LNCAP (cell line): ENCODE measurements at regions not wholly inside any gene's neighbourhood (a gene's known extent, or its start where the extent isn't known, plus 50 kb on each side); places are given as distances from the start of the nearest gene placed in this dataset.

Source experiments
- TF ChIP-seq, protein P1 (sequence below): fragments of 450-650 bp; IDR thresholded peaks from 2 replicates; pipeline ENCODE4 v1.5.1; 2017; ENCODE audit warnings: mild to moderate bottlenecking

DNA sequence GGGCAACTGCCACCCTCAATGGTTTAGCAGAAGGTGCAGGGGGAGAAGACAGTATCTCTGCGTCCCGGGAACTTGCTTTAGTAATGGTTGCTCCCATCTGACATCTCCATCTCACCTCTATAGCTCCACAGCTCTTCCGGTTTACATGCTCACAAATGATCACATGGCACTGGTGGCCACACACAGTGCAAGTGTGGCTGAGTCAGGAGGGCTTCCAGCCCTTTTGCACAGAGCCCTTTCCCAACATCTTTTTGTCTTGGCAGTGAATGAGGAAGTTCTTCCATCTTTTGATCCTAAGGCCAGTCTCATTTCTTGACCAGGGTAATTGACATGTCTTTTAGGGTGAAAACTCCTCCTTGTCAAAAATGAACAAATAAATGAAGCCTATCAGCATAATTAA is 347.7 kb downstream of the LPIN1 start:
- TF ChIP-seq, protein P1, sequence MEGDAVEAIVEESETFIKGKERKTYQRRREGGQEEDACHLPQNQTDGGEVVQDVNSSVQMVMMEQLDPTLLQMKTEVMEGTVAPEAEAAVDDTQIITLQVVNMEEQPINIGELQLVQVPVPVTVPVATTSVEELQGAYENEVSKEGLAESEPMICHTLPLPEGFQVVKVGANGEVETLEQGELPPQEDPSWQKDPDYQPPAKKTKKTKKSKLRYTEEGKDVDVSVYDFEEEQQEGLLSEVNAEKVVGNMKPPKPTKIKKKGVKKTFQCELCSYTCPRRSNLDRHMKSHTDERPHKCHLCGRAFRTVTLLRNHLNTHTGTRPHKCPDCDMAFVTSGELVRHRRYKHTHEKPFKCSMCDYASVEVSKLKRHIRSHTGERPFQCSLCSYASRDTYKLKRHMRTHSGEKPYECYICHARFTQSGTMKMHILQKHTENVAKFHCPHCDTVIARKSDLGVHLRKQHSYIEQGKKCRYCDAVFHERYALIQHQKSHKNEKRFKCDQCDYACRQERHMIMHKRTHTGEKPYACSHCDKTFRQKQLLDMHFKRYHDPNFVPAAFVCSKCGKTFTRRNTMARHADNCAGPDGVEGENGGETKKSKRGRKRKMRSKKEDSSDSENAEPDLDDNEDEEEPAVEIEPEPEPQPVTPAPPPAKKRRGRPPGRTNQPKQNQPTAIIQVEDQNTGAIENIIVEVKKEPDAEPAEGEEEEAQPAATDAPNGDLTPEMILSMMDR = no peak

DNA sequence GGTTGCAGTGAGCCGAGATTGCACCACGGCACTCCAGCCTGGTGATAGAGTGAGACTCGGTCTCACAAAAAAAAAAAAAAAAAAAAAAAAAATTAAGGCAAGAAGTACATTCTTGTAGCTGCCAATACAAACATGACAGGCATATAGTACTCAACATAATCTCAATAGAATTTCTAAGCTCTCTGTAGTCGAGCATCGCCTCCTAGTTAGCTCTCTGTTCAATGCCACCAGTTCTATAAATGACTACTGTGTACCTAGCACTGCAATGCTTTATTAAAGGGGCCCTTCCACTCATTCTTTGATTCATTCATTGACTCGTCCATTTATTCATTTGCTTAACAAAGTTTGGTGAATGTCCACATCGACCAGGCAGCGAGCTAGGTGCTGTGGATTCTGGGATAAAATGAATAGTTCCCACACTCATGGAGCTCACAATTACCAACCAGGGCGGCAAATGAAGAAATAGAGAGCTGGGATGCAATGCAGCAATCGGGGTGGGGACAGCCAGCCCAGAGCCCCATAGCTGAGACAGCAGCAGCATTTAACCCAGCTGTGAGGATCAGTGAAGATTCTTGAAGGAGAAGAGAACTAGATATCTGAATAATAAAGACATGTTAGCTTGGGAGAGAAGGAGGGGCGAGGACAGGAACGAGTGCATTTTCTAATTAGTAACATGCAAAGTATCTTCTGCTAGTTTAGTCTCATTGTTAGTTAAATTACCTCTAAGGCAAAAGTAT is 349.8 kb downstream of the LPIN1 start:
- TF ChIP-seq, protein P1 = no peak

DNA sequence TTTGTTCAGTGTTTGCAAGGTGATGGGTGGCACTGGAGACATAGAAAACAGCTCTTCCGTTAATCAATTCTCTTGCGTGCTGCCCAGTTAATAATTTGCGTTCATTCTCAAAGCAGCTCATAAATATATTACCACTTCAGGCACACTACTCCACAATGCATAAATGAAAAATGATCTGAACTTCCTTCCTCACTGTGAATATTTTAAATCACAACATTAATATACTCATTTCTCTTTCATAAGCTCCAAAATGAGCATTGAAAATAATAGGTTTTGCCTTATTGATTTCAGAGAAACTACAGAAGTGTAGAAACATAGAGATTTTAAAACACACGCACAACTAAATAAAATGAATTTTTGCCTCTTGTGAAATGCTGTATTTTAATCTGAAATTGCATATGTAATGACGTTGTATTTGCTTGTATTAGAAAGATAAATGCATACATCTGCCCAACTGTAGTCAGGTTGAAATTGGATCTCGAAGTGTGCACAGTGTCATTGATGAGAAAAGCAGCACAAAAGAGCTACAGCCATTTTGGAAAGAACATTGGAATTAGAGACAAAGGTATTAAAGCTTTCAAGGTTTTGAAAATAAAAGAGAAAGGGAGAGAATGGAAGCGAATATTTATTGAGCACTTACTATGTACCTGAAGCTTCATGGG is 350.5 kb downstream of the LPIN1 start:
- TF ChIP-seq, protein P1 = no peak

DNA sequence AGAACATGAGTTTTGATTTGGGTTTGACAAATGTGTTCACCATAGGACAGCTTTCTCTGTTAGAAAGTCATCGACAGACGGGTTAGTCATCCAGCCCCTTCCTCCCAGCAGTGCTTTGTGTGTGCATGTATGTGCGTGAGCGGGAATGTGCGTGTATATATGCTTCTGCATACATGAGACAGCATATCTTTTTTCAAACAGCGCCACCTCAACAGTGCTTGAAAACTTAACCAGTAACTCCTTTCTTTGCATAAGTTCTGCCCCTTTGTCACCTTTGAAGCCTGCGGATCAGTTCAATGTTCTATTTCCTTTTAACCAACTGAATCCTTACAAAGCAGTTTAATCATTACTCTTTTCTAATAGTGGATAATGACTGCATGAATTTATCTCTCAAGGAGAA is 351.4 kb downstream of the LPIN1 start:
- TF ChIP-seq, protein P1 = no peak

DNA sequence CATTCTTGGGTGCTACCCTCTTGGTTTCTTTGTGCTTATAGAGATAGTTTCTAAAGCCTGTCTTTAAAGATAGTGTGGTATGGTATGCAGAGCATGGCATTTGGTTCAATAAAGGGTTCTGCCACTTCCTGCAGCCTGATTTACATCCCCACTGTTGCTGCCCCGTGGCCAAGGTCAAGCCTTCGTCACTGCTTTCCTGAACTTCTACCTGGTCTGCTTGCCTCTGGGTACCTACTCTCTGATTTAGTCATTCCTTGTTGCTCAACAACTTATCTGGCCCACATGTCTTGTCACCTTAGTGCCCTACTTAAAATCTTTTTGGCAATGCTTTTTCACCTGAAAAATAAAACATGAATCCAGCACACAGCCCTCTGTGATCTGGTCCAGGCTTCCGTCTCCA is 352.9 kb downstream of the LPIN1 start:
- TF ChIP-seq, protein P1 = no peak

DNA sequence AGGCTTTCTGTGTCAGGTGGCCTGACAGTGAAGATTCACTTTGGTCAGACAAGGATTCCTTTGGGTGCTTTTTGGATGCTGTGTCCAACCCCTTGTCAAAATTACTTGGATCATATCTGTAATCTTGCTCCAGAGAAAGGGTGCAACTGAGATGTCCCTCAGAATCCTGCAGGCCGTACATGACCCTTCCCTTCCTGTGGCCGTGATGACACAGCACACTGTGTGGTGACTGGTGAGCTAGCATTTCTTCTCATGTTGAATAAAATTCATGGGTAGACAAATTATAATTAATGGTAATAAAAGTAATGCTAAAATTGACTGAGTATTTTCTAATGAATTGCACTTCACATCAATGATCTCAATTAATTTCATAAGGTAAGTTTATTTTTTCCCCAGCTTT is 356.2 kb downstream of the LPIN1 start:
- TF ChIP-seq, protein P1 = no peak

DNA sequence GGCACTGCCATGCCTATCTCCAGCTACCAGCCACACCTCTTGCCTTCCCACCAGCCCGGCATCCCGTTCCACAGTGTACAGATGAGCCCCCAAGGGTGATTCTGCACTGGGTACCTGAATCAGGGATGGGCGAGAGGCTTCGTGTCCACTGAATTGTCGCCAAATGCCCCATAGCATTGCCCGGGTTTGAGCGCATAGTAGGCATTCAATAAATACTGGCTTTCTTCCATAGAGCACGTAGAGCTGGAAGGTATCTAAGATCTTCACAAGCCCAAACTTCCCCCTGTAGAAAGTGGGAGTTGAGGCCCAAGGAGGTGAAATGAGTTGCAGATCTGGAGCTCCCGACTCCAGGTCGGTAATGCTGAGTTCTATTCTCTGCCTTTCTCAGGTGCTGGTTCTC is 358.7 kb downstream of the LPIN1 start:
- TF ChIP-seq, protein P1 = no peak
